A673 (cell line): ENCODE measurements at regions not wholly inside any gene's neighbourhood (a gene's known extent, or its start where the extent isn't known, plus 50 kb on each side); places are given as distances from the start of the nearest gene placed in this dataset.

Source experiments
- BruUV-seq: library from RNA; stranded (reverse); fragments of 400-500 nt; replicated peaks from 2 replicates; lab custom pipeline; 2021; lab: Mats Ljungman, UMichigan
- CTCF ChIA-PET: fragments of 300-600 bp; sonication (Branson Sonifier 250); formaldehyde crosslinking; loops from one replicate; lab custom pipeline; 2022; ENCODE audit warnings: antibody characterized with exemption; lab: Charles Lee
- POLR2A ChIA-PET: fragments of 300-600 bp; sonication (Branson Sonifier 250); formaldehyde crosslinking; loops from one replicate; lab custom pipeline; 2022; ENCODE audit warnings: antibody characterized with exemption; ENCODE audit not compliant: low non-redundant PET; lab: Charles Lee
- DNase-seq: peaks from one replicate; pipeline ENCODE4 v3.0.0-alpha.2; 2015; ENCODE audit warnings: low spot score
- H3K27ac ChIP-seq: fragments of 200-600 bp; sonication (generic); 2 replicates; pipeline ENCODE4 v1.5.1; 2016; ENCODE audit warnings: mixed run types, low read depth, mild to moderate bottlenecking, mixed read lengths, antibody characterized with exemption, low read length; ENCODE audit not compliant: poor library complexity, severe bottlenecking
- H3K27me3 ChIP-seq: fragments of 200-600 bp; sonication (generic); replicated peaks from 2 replicates; pipeline ENCODE4 v1.6.1; 2017; ENCODE audit warnings: mixed run types, low read depth, mild to moderate bottlenecking, mixed read lengths, antibody characterized with exemption, low read length; ENCODE audit not compliant: insufficient read depth, poor library complexity
- H3K36me3 ChIP-seq: fragments of 200-600 bp; sonication (generic); 2 replicates; pipeline ENCODE4 v1.6.1; 2016; ENCODE audit warnings: mixed run types, mild to moderate bottlenecking, mixed read lengths, antibody characterized with exemption, low read length; ENCODE audit not compliant: insufficient read depth, poor library complexity, severe bottlenecking
- H3K4me1 ChIP-seq: fragments of 200-600 bp; sonication (generic); 2 replicates; pipeline ENCODE4 v1.6.1; 2017; ENCODE audit warnings: mixed run types, mild to moderate bottlenecking, mixed read lengths, antibody characterized with exemption, low read length; ENCODE audit not compliant: insufficient read depth, poor library complexity, severe bottlenecking
- H3K4me3 ChIP-seq: fragments of 200-600 bp; sonication (generic); 2 replicates; pipeline ENCODE4 v1.5.1; 2016; ENCODE audit warnings: low read depth, mixed run types, mild to moderate bottlenecking, mixed read lengths, low read length; ENCODE audit not compliant: poor library complexity, severe bottlenecking
- H3K9me3 ChIP-seq: fragments of 200-600 bp; sonication (generic); 2 replicates; pipeline ENCODE4 v1.6.1; 2016; ENCODE audit warnings: mixed run types, low read depth, mild to moderate bottlenecking, mixed read lengths, antibody characterized with exemption, low read length; ENCODE audit not compliant: poor library complexity, severe bottlenecking
- CTCF ChIP-seq: fragments of 300-800, 200-600 bp; sonication (generic); conservative IDR thresholded peaks from 2 replicates; pipeline ENCODE4 v1.5.1; 2017; ENCODE audit warnings: low read depth, mild to moderate bottlenecking, antibody characterized with exemption, low read length, moderate library complexity, mixed read lengths
- EZH2 ChIP-seq: fragments of 200-600 bp; sonication (generic); IDR thresholded peaks from 2 replicates; pipeline ENCODE4 v1.6.1; 2017; ENCODE audit warnings: borderline replicate concordance, low read depth, mild to moderate bottlenecking, mixed read lengths, antibody characterized with exemption, low read length; ENCODE audit not compliant: poor library complexity, severe bottlenecking
- intact Hi-C: fragments of 100-400 bp; cut with micrococcal nuclease; formaldehyde crosslinking; loops from one replicate; pipeline ENCODE4 v1.10.0; 2022; ENCODE audit not compliant: unreplicated experiment

DNA sequence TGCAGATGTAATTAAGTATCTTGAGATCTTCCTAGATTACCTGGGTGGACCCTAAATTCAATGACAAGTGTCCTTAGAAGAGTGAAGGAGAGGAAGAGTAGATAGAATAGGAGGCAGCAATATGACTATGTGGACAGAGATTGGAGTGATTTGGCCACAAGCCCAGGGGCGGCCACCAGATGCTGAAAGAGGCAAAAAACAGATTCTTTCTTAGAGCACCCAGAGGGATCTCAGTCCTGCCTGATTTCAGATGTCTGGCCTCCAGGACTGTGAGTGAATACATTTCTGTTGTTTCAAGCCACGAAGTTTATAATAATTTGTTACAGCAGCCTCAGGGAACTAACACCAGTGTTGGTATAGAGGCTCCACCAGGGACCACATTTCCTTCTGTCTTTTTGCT is 67.3 kb downstream of the DACT1 start:
- Histone ChIP-seq H3K36me3 (no peaks in the 10 kb centered on the region), H3K4me1 (no peaks in the 10 kb centered on the region), H3K27ac (no peak overlapping the region), H3K4me3 (no peak overlapping the region), H3K27me3 (no peaks in the 10 kb centered on the region), H3K9me3 (no peaks in the 10 kb centered on the region)
- DNase-seq = no peak
- TF ChIP-seq CTCF (no peak), EZH2 (no peak)
- intact Hi-C loops = no loop called here
- CTCF ChIA-PET = no interaction called here
- POLR2A ChIA-PET = no interaction called here
- no TSS peak for BruUV-seq

GRCh38 chr14:58707949-58708348 is 70.2 kb downstream of the DACT1 start:
- H3K4me1 ChIP-seq = no peaks in the 10 kb centered on the region
- no peaks in the 10 kb centered on the region for H3K27me3 ChIP-seq
- no peak overlapping the region for H3K27ac ChIP-seq
- BruUV-seq = no TSS peak
- H3K36me3 ChIP-seq = no peaks in the 10 kb centered on the region
- POLR2A ChIA-PET = no interaction called here
- no peak overlapping the region for H3K4me3 ChIP-seq
- intact Hi-C loops = no loop called here
- no peak for DNase-seq
- CTCF ChIA-PET = no interaction called here
- TF ChIP-seq EZH2 (no peak), CTCF (no peak)
- H3K9me3 ChIP-seq = no peaks in the 10 kb centered on the region

DNA sequence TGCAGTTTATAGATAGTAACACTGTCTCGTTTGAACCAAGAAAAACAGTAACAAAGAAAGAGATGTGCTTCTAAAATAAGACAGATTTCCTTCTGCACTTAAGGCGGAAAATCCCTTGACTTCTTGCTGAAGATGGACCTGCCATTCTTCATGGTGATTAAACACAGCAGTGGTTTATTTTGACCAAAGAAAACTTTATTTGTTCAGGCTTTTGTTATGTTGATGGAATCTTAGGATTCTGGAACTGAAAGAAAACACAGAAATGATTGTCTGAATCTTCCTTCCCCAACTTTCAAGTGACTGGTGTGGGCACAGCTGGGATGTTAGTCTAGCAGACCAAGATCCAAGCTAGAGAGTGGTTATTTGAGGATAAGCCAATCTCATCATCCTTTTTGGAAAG is 72.2 kb downstream of the DACT1 start:
- CTCF ChIA-PET = no interaction called here
- no TSS peak for BruUV-seq

More for the DNA sequence above, 72.2 kb downstream of the DACT1 start:
- intact Hi-C loops = no loop called here
- Histone ChIP-seq H3K4me3 (no peak overlapping the region), H3K27me3 (no peaks in the 10 kb centered on the region), H3K4me1 (no peaks in the 10 kb centered on the region), H3K27ac (no peak overlapping the region), H3K36me3 (no peaks in the 10 kb centered on the region), H3K9me3 (no peaks in the 10 kb centered on the region)
- TF ChIP-seq EZH2 = no peak
- no peak for TF ChIP-seq CTCF
- POLR2A ChIA-PET = no interaction called here
- DNase-seq = no peak
